GM10266 (cell line): ENCODE measurements at regions not wholly inside any gene's neighbourhood (a gene's known extent, or its start where the extent isn't known, plus 50 kb on each side); places are given as distances from the start of the nearest gene placed in this dataset.

ENCODE experiments used
- DNase-seq: peaks from one replicate; pipeline ENCODE4 v3.0.0; 2012; ENCODE audit errors: extremely low spot score
- CTCF ChIP-seq: IDR thresholded peaks from 2 replicates; pipeline ENCODE4 v1.5.1; 2012; ENCODE audit warnings: mild to moderate bottlenecking, low read depth; ENCODE audit not compliant: control insufficient read depth, insufficient read depth; ENCODE audit errors: missing control alignments

DNA sequence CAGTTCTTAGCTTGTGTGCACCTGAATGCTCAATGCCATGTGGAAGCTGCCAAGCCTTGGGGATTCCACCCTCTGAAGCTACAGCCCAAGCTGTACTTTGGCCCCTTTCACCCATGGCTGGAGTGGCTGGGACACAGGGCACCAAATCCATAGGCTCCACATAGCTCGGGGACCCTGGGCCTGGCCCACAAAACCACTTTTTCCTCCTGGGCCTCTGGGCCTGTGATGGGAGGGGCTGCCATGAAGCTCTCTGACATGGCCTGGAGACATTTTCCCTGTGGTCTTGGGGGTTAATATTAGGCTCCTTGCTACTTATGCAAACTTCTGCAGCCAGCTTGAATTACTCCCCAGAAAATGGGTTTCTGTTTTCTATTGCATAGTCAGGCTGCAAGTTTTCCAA is 579.9 kb downstream of the MATN1 start:
- TF ChIP-seq CTCF = no peak

GRCh38 chr1:30140566-30140965 is 582.8 kb downstream of the MATN1 start:
- no peak for TF ChIP-seq CTCF
- no peak for DNase-seq

More for the DNA sequence above, 579.9 kb downstream of the MATN1 start:
- no peak for DNase-seq

- TF ChIP-seq CTCF = no peak
- DNase-seq = no peak
Measured at GRCh38 chr1:30138891-30139290, 584.5 kb downstream of the MATN1 start.

DNA sequence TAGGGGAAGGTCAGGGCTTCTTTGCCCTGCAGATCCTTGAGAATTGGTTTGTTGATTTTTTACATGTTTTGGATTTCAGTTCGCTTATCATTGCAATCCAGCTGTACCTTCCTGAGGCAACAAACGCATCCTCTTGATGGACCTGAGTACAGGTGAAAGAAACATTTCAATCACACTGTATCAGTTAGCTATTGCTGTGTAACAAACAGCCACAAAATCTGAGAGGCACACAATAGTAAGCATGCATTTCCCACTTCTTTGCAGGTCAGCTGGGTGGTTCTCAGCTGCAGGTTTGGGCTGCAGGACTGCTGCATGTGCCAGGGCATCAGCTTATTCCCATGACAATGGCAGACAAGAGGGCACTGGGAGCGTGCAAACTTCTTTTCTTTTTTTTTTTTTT is 586.4 kb downstream of the MATN1 start:
- TF ChIP-seq CTCF = no peak
- DNase-seq = no peak

DNA sequence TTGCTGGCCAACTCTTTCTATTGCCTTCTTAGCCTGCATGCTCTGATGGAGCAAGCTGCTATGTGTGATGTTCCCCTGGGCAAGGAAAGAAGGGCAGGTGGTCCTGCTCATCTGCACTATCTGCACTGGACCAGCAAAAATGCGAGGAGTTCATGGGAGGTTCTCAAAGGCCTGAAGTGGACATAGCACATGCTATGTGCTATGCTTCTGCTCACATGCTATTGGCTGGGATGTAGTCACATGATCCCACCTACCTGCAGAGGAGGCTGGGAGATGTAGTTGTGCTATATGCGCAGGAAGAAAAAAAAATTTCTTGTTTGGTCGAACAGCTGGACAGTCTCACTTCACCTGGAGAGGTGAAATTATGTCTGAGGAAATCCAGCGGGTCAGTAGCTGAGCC is 587.7 kb downstream of the MATN1 start:
- DNase-seq = no peak
- TF ChIP-seq CTCF = no peak

GRCh38 chr1:30134466-30135217 is 588.7 kb downstream of the MATN1 start:
- DNase-seq = no peak
- TF ChIP-seq CTCF = no peak

DNA sequence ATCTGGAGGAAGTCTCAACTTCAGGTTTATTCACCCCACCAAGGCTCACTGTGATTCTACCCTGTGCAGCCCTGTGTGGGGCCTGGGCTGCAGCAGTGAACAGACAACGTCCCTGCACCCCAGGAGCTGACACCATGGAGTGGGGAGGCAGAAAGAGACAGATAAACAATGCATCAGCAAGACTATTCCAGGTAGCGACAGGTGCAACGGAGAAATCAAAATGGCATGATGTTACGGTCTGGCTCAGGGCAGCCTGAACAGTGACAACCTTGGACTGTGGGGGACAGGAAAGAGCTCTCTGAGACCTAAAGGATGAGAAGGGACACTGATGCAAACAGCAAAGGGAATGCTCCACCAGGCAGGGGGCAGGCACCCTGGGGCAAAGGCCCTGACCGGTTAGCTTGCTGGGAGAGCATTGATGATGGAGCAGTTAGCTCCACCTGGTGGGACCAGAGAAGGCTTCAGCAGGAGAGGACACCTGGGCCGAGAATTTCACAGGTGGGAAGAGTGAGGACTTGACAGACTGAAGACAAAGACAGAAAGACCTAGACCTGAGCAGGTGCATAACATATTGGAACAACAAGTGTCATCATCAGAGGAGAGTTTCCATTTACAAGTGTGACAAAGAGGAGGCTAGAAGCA is 589.9 kb downstream of the MATN1 start:
- no peak for DNase-seq
- TF ChIP-seq CTCF = no peak
